ENCODE measurements at regions not wholly inside any gene's neighbourhood (a gene's known extent, or its start where the extent isn't known, plus 50 kb on each side); places are given as distances from the start of the nearest gene placed in this dataset.

- TF ChIP-seq CTCF (IDR thresholded peaks at IDR 0.05) = no peak
- no peak for TF ChIP-seq EP300 (IDR thresholded peaks at IDR 0.05)
These were observed 336.4 kb upstream of the NOCT start for GRCh38 chr4:138678985-138679746.
